NOMO-1 treated with dmso at 0.1 percent for 144 hours (cell line): ENCODE measurements at regions not wholly inside any gene's neighbourhood (a gene's known extent, or its start where the extent isn't known, plus 50 kb on each side); places are given as distances from the start of the nearest gene placed in this dataset.
"Not testable (repeated sequence)": the region's sequence is repeated elsewhere in the genome, so short reads cannot be mapped to it uniquely, and the experiment has no call there.

Experiments used
- DNase-seq: peaks from one replicate; lab custom pipeline; 2025; ENCODE audit not compliant: unreplicated experiment; lab: John Stamatoyannopoulos, UW

GRCh38 chr1:148210624-148211023 is 58.5 kb upstream of the NBPF11 start:
- not testable (repeated sequence) for DNase-seq

GRCh38 chr1:148210166-148210565 is 58.1 kb upstream of the NBPF11 start:
- DNase-seq: not testable (repeated sequence)

GRCh38 chr1:148202013-148202412 is 49.9 kb upstream of the NBPF11 start:
- DNase-seq: not testable (repeated sequence)
